ENCODE measurements at regions not wholly inside any gene's neighbourhood (a gene's known extent, or its start where the extent isn't known, plus 50 kb on each side); places are given as distances from the start of the nearest gene placed in this dataset.

DNA sequence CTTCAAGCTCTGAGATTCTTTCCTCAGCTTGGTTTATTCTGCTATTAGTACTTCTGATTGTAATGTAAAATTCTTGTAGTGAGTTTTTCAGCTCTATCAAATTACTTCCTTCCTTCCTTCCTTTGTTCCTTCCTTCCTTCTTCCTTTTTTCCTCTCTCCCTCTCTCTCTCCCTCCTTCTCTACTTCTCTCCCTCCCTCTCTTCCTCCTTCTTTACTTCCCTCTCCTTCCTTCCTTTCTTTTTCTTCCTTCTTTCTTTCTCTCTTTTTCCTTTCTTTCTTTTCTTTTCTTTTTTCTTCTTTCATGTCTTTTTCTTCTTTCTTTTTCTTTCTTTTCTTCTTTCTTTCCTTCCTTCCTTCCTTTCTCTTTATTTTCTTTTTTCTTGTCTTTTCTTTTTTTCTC, 565.2 kb upstream of the STXBP6 start:
- peaks cover 44% of the 10 kb centered on the region for H3K9me3 Mint-ChIP-seq
- no peak overlapping the region for H3K4me3 Mint-ChIP-seq
- no peak for DNase-seq
- no peaks in the 10 kb centered on the region for H3K27me3 Mint-ChIP-seq
- CTCF ChIA-PET: no interaction called here
- H3K4me1 Mint-ChIP-seq: no peaks in the 10 kb centered on the region
- no peak overlapping the region for H3K27ac Mint-ChIP-seq
- H3K36me3 Mint-ChIP-seq: no peaks in the 10 kb centered on the region

DNA sequence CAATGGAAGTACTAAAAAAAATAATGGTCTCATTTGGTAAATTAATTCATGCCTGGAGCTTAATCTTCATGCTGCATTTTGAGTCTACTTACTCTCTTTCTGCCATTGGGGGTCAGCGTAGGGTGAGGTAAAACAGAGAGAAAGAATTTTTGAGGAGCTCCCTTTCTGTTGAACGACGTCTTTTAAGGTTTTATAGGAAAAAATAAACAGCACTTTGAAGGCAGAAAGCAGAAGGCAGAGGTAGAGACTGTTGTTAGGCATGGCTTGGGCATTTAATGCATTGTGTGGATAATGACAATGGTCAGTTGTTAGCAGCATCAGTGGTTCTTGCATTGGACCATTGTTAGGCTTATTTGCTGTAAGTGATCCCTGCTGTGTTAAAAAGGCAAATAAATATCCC, 557.2 kb upstream of the STXBP6 start:
- Mint-ChIP-seq H3K36me3 (no peaks in the 10 kb centered on the region), H3K9me3 (peaks cover 7% of the 10 kb centered on the region), H3K4me3 (no peak overlapping the region), H3K27me3 (no peaks in the 10 kb centered on the region), H3K27ac (no peak overlapping the region), H3K4me1 (no peaks in the 10 kb centered on the region)
- no peak for DNase-seq
- CTCF ChIA-PET: no interaction called here

DNA sequence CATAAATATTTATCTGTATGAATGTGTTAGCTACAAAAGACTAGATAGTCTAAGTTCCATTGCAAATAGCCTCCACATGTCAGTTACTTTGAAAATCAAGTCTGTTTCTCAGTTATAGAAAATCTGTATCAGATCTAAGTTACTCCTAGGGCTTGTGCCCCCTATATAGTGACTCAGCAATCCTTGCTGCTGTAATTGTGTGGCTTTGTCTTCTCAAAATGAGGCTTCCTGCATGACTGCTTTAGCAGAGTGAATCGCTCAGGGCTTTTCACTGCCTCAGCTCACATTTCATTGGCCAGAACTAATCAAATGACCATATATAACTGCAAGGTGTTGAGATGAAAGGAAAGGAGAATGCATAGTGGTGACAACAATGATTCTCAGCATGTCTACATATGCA, 552.2 kb upstream of the STXBP6 start:
- CTCF ChIA-PET: no interaction called here
- H3K27me3 Mint-ChIP-seq: no peaks in the 10 kb centered on the region
- peaks cover 24% of the 10 kb centered on the region for H3K9me3 Mint-ChIP-seq

DNA sequence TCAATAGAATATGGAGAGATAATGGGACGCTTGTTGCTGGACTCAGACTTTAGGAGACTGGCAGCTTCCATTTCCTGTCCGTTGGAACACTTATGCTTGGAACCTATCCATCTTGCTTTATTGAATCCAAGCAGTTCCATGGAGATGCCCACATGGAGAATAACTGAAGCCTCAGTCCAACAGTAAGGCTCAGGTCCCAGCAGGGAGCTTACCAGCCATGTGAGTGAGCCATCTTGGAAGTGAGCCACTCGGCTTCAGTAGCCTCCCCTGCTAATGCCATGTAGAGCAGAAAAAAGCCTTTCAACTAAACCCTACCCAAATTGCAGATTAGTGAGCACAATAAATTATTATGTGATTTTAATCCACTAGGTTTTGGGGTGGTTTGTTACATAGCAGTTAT, 538.8 kb upstream of the STXBP6 start:
- H3K27ac Mint-ChIP-seq: no peak overlapping the region
- CTCF ChIA-PET: no interaction called here
- no peak overlapping the region for H3K4me3 Mint-ChIP-seq
- no peak for DNase-seq
- no peaks in the 10 kb centered on the region for H3K27me3 Mint-ChIP-seq
- peaks cover 25% of the 10 kb centered on the region for H3K9me3 Mint-ChIP-seq
- H3K36me3 Mint-ChIP-seq: no peaks in the 10 kb centered on the region
- H3K4me1 Mint-ChIP-seq: no peaks in the 10 kb centered on the region

More for the DNA sequence above, 552.2 kb upstream of the STXBP6 start:
- Mint-ChIP-seq H3K4me3 (no peak overlapping the region), H3K36me3 (no peaks in the 10 kb centered on the region), H3K4me1 (no peaks in the 10 kb centered on the region), H3K27ac (no peak overlapping the region)
- no peak for DNase-seq

DNA sequence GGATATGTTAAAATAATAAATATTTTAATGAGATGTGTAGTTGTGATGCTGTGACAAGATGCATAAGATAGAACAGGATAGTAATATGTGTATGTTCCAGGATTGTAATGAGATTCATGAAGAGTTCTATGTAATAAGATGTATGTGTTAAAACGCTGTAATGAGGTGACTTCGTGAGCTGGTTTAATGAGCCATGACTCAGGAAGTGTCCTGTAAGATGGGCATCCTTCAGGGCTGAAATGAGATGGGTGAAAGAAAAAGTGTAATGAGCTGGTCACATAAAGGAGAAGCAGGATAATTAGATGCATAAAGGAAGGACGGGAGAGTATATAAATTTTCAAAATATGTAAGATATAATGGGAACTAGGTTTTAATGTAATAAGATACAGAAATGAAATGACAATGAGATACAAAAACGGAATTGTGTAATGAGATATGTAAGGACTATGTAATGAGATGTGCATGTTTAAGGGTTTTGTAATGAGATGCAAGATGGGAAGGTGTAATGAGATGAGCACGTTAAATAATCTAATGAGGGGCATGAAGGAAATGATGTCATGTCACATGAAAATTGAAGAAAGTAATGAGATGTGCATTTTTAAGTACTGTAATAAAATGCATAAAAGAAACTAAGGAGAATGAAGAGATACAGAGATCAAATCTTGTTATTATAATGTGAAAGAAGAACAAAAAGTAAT, 524.8 kb upstream of the STXBP6 start:
- CTCF ChIA-PET: no interaction called here
- Mint-ChIP-seq H3K9me3 (peaks cover 5% of the 10 kb centered on the region), H3K4me1 (no peaks in the 10 kb centered on the region), H3K27ac (no peak overlapping the region), H3K36me3 (no peaks in the 10 kb centered on the region), H3K27me3 (no peaks in the 10 kb centered on the region), H3K4me3 (no peak overlapping the region)
- no peak for DNase-seq

GRCh38 chr14:25570483-25570882, 520.5 kb upstream of the STXBP6 start:
- H3K27ac Mint-ChIP-seq: no peak overlapping the region
- peaks cover 8% of the 10 kb centered on the region for H3K9me3 Mint-ChIP-seq
- H3K36me3 Mint-ChIP-seq: no peaks in the 10 kb centered on the region
- no peak overlapping the region for H3K4me3 Mint-ChIP-seq
- no peaks in the 10 kb centered on the region for H3K27me3 Mint-ChIP-seq
- CTCF ChIA-PET: no interaction called here
- no peaks in the 10 kb centered on the region for H3K4me1 Mint-ChIP-seq
- DNase-seq: no peak

DNA sequence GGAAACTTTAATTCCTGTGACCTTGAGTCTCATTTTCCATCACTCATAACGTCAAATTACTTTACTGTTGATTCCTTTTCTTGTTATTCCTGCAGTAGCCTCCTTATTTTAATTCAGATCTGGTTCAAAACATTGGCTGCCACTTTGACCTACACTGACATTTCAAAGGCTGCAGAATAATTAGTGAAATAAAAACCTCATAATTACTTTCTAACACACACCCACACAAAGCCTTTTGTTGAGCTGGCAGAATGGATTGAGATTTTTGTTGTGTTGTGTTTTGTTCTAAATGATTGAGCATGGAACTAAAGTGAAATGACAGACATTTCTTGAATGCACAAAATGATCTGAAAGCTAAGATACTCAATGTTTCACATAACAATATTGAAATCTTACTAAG, 507.5 kb upstream of the STXBP6 start:
- no peak for DNase-seq
- H3K36me3 Mint-ChIP-seq: no peaks in the 10 kb centered on the region
- CTCF ChIA-PET: no interaction called here
- H3K27me3 Mint-ChIP-seq: no peaks in the 10 kb centered on the region
- no peak overlapping the region for H3K4me3 Mint-ChIP-seq
- no peak overlapping the region for H3K27ac Mint-ChIP-seq
- H3K9me3 Mint-ChIP-seq: peaks cover 2% of the 10 kb centered on the region
- no peaks in the 10 kb centered on the region for H3K4me1 Mint-ChIP-seq

DNA sequence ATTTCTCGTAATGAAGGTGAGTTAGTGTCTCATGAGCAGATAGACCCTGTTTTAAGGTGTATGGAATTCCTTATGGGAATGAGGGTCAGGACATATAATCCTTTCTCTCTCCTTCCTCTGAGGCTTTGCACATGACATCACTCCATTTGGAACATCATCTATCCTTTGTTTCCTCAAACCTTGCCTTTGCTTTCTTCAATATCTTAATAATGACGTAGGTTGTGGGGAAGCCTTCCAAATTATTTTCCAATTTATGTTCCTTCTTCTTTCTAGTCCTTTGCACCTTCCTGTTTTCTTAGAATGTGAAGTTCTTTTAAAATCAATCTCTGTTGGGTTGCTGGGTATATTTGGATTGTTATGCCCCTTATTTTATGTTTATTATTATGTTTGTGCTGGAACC, 502.9 kb upstream of the STXBP6 start:
- no peak for DNase-seq
- Mint-ChIP-seq H3K4me3 (no peak overlapping the region), H3K4me1 (no peaks in the 10 kb centered on the region), H3K27me3 (no peaks in the 10 kb centered on the region), H3K36me3 (no peaks in the 10 kb centered on the region), H3K27ac (no peak overlapping the region), H3K9me3 (peaks cover 9% of the 10 kb centered on the region)
- CTCF ChIA-PET: no interaction called here

DNA sequence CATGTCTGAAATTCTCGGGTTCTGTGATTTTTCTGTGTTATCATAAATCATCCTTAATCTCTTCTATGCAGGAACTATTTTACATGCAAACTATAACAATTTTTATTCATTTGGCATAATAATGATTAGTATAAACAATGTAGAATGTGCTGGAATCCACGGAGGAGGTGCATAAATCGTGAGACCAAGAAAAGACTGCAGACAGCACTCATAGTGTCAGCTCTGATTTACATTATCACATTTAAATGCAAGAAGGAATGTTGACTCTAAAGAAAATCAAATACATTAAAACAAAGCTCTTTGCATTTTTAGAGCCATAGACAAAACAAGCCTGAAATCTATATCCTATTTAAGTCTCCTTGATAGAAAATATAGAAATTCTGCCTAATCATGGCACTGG, 501.7 kb upstream of the STXBP6 start:
- DNase-seq: no peak
- no peaks in the 10 kb centered on the region for H3K4me1 Mint-ChIP-seq

DNA sequence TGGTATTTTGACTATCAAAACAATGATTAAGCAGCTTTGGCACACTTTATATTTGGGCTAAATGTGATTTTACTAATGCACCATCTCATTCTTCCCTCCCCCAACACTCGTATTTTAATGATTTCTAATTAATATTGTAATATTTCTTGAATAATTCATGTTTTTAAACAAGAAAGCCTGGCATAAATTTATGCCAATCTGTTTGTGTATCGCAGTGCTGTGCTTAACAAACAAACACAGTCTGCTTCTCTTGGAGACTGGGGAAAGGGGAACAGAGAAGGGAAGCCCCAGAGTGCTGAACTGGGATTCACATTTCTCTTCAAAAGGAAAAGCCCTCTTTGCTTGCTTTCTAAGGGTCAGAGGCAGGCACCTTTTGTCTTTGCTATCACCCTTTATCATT, 496.9 kb upstream of the STXBP6 start:
- Mint-ChIP-seq H3K4me1 (no peaks in the 10 kb centered on the region), H3K4me3 (no peak overlapping the region), H3K27me3 (no peaks in the 10 kb centered on the region), H3K9me3 (peaks cover 14% of the 10 kb centered on the region), H3K36me3 (no peaks in the 10 kb centered on the region), H3K27ac (no peak overlapping the region)
- DNase-seq: no peak
- CTCF ChIA-PET: no interaction called here

More for the DNA sequence above, 501.7 kb upstream of the STXBP6 start:
- H3K27me3 Mint-ChIP-seq: no peaks in the 10 kb centered on the region
- no peak overlapping the region for H3K4me3 Mint-ChIP-seq
- H3K9me3 Mint-ChIP-seq: peaks cover 13% of the 10 kb centered on the region
- H3K36me3 Mint-ChIP-seq: no peaks in the 10 kb centered on the region
- H3K27ac Mint-ChIP-seq: no peak overlapping the region
- CTCF ChIA-PET: no interaction called here

GRCh38 chr14:25537846-25538455, 488.0 kb upstream of the STXBP6 start:
- Mint-ChIP-seq H3K9me3 (peaks cover 6% of the 10 kb centered on the region), H3K4me3 (no peak overlapping the region), H3K36me3 (no peaks in the 10 kb centered on the region), H3K27me3 (no peaks in the 10 kb centered on the region), H3K27ac (no peak overlapping the region), H3K4me1 (no peaks in the 10 kb centered on the region)
- CTCF ChIA-PET: interaction anchor here (0.6 to 1.0 kb wide), 2 partner anchors 125 to 205 kb away, joined by 3 read pairs; no protein-coding TSS in a partner anchor
- peak; percentile 23 for DNase-seq

DNA sequence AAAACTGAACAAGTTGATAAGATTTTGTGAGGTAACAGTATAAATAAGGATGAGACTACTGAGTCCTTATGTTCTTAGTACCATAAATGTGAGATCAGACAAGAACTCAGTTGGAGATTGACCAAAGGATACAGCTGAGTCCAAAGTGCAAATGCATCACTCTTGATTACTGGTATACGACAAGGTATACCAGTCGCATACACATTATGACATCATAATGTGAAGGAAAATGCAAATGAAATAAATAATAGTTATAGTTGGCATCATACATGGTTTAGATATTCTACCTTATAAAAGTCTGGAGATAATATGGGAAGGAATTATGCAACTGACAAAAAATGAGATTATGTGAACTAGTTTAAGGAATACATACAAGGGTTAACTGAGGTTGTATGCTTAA, 476.3 kb upstream of the STXBP6 start:
- CTCF ChIA-PET: no interaction called here
- Mint-ChIP-seq H3K27me3 (no peaks in the 10 kb centered on the region), H3K27ac (no peak overlapping the region), H3K4me3 (no peak overlapping the region), H3K36me3 (no peaks in the 10 kb centered on the region), H3K4me1 (no peaks in the 10 kb centered on the region), H3K9me3 (peaks cover 7% of the 10 kb centered on the region)
- no peak for DNase-seq

DNA sequence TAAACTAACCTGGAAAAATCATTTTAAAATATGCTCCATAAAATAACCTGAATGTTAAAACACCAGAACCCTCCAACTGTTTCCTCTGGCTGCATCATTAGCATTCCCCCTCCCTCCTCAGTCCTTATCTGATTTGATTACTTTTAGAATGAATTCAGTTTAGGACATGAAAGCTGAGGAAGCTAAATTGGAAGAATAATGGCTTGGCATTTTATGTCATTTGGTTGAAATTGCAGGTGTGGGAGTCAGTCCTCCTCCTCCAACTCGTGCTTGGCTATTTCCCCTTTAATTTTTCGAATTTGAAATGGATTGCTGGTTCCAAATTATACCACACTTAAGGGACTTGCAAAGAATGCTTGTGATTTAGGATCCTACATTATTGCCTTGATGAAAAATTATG, 473.0 kb upstream of the STXBP6 start:
- peaks cover 8% of the 10 kb centered on the region for H3K9me3 Mint-ChIP-seq
- no peaks in the 10 kb centered on the region for H3K27me3 Mint-ChIP-seq
- H3K36me3 Mint-ChIP-seq: no peaks in the 10 kb centered on the region
- DNase-seq: no peak
- no peak overlapping the region for H3K27ac Mint-ChIP-seq
- CTCF ChIA-PET: no interaction called here
- no peaks in the 10 kb centered on the region for H3K4me1 Mint-ChIP-seq
- no peak overlapping the region for H3K4me3 Mint-ChIP-seq

DNA sequence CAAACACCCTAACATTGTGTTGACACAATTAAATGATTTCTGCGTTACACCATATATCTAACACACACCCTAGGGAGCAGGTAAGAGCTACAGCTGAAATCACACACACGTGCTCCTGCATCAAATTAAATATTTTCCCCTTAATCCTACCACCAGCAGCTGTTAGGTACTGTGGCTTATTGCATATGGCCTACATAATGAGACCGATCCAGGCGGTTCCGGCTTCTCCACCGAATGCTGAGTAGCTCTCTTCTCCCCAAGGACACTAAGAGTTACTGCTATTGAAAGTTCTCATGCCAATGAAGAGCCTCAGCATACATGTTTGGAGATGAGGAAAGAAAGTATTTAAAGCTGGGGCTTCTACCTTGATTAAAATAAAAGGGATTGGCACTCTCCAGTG, 472.2 kb upstream of the STXBP6 start:
- CTCF ChIA-PET: no interaction called here
- Mint-ChIP-seq H3K27me3 (no peaks in the 10 kb centered on the region), H3K27ac (no peak overlapping the region), H3K36me3 (no peaks in the 10 kb centered on the region), H3K4me3 (no peak overlapping the region), H3K9me3 (peaks cover 10% of the 10 kb centered on the region), H3K4me1 (no peaks in the 10 kb centered on the region)
- DNase-seq: no peak

DNA sequence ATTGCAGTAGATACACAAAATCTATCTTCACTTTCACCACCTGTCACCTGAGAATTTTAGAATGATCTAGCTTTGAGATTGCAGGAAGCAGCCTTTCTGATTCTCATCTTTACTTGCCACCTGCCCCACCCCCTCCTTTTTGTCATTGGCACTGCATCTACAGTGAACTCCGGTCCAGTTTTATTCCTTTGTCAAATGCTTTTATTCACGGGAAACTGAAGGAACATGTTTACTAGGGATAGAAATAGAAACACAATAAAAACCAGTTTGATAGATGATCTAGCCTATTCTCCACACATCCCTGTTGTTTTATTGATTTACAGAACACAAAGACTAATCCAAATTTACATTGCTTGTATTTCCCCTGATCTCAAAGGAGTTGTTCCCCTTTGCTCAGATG, 471.7 kb upstream of the STXBP6 start:
- no peak for DNase-seq
- peaks cover 12% of the 10 kb centered on the region for H3K9me3 Mint-ChIP-seq
- H3K4me3 Mint-ChIP-seq: no peak overlapping the region
- CTCF ChIA-PET: no interaction called here
- no peaks in the 10 kb centered on the region for H3K27me3 Mint-ChIP-seq
- no peaks in the 10 kb centered on the region for H3K4me1 Mint-ChIP-seq
- H3K27ac Mint-ChIP-seq: no peak overlapping the region
- no peaks in the 10 kb centered on the region for H3K36me3 Mint-ChIP-seq

All from activated naive CD4-positive, alpha-beta T cell treated with anti-CD3 and anti-CD28 coated beads, Interleukin-2, amount 10 ng/mL, durations not matched to agents 7 days and 5 days (primary cell).